ENCODE measurements at regions not wholly inside any gene's neighbourhood (a gene's known extent, or its start where the extent isn't known, plus 50 kb on each side); places are given as distances from the start of the nearest gene placed in this dataset.
A peak's percentile ranks its signal among the peaks of the same experiment; 100 is the strongest.

DNA sequence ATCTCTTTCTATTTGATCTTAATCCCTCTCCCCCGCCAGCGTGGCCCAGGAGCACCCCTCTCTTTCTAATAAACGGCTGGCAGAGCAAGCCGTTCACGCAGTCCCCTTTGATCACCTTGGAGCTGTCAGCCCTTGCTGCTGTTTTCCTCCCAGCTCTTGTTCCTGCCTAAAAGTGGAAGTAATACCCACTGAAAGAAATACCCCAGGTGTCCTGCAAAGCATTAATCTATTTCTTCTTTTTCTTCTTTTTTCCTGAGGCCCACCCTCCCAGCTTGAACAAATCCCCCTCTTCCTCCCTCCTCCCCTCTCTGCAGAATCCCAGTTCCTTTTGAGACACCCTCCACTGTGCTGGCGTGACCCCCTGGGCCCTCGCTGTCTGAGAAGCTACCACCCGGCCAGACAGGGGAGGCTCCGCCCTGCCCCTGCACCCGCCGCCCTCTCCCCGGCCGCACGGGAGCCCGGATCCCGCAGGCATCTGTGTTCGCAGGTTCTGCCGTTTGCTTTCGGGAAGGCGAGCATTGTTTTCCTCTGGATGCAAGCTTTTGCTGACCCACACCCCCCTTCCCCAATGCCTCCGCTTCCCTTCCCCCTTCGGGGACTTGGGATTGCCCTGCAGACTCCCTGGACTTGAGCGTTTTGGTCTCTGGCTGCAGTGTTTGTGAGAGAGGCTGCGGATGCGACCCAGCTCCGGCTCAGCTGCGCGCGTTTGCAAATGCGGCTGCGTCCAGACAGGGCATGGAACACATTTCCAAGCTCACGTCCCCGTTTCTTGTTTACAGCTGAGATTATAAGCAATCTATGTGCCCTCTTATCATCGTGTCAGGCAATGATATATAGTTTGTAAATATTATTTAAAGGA lies 631.5 kb downstream of the NYAP2 start:
- peak; percentile 80 for DNase-seq (ENCODE audit: low spot score)

DNA sequence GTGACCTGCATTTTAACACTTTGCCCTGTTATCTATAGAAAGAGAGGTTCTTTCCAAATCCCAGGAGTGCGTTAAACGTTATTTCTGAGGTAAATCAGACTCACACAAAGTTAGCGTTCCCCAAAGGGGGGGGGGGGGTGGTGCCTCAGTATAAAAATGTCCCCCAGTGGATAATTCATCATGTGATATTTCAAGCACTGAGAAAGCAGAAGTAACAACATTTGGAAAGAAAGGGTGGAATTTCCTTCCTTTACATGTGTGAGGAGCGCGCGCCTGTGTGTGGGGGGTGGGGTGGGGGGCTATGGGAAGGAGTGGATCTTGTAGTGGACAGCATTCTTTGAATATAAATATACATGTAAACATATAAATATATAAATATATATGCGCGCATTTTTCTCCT lies 630.9 kb downstream of the NYAP2 start:
- no peak for DNase-seq (ENCODE audit: low spot score)

DNA sequence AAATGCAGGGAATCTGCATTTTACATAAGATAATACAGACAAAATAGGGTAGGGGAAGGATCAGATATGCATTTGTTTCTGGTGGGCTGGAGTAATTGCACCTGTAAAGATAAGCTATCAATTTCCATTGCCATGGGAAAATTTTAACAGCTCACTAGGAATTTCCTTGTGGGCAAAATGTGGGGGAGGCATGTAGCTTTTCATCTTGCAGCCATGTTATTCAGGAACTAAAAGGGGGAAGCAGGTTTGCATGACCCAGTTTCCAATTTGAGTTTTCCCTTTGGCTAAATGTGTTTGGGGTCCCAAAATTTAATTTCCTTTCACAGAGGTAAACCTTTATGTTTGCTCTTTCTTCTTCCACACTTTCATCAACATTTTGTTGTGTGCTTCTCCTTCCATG lies 624.4 kb downstream of the NYAP2 start:
- DNase-seq (ENCODE audit: low spot score) = no peak

DNA sequence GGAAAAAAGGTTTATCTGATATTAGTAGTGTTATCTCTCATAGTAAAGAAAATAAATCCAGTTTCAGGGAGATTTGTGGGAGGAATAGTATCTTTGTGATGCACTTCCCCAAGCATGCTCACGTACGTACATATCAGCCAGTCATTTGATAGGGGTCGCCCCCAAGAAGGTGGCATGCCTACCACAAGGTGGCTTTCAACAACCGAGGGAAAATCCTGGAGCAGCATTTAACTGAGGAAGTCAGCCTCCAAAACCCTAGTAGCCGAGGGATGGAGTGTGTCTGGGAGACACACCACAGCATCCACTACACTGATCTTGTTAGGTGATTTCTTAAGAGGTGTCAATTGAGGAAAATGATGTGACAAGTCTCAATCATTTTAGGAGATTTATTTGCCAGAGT lies 623.9 kb downstream of the NYAP2 start:
- no peak for DNase-seq (ENCODE audit: low spot score)

GRCh38 chr2:226020956-226021355 lies 621.4 kb downstream of the NYAP2 start:
- DNase-seq (ENCODE audit: low spot score) = no peak

DNA sequence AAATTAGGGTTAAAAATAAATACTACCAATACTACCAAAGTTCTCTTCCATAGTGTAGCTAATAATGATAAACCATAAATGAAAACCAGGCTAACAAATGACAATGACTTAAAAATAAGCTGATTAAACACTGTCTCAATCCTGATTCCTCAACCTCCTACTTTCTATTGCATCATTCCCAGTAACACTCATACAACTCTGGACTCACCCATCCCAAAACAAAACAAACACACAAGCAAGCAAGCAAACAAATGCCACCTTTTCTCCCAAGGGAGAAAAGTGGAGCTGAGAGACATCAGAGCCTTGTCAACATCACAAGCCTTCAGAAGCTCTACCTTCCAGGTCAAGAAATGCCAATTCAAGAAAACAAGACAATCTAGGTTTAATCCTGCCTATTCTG lies 620.7 kb downstream of the NYAP2 start:
- no peak for DNase-seq (ENCODE audit: low spot score)

DNA sequence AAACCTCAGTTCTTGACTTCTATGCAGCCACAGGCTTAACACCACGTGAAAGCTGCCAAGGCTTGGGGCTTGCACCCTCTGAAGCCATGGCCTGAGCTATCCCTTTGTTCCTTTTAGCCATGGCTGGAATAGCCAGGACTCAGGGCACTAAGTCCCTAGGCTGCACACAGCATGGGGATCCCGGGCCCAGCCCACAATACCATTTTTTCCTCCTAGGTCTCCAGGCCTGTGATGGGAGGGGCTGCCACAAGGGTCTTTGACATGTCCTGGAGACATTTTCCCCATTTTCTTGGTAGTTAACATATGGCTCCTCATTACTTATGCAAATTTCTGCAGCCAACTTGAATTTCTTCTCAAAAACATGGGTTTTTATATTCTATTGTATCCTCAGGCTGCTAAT lies 619.1 kb downstream of the NYAP2 start:
- no peak for DNase-seq (ENCODE audit: low spot score)

DNA sequence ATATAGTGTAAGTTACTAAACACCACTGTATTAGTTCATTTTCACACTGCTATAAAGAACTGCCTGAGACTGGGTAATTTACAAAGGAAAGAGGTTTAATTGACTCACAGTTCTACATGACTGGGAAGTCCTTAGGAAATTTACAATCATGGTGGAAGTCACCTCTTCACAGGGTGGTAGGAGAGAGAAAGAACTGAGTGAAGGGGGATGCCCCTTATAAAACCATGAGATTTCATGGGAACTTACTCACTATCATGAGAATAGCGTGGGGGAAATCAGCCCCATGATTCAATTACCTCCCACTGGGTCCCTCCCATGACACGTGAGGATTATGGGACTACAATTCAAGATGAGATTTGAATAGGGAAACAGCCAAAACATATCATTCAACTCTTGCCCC lies 618.0 kb downstream of the NYAP2 start:
- DNase-seq (ENCODE audit: low spot score) = no peak

DNA sequence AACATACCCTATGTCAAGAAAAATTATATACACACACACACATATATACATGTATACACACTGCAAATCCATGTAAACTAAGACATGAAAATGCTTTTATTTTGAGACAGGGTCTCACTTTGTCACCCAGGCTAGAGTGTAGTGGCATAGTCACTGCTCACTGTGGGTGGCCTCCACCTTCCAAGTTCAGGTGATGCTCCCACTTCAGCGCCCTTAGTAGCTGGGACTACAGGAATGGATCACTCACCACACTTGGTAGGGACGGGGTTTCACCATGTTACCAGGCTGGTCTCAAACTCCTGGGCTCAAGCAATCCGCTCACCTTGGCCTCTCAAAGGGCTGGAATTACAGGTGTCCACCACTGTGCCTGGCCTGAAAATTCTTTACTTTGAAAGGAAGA lies 617.6 kb downstream of the NYAP2 start:
- DNase-seq (ENCODE audit: low spot score) = no peak

- DNase-seq (ENCODE audit: low spot score) = no peak
Measured at GRCh38 chr2:226011716-226012450, 612.4 kb downstream of the NYAP2 start.

- peak; percentile 33 for DNase-seq (ENCODE audit: low spot score)
Measured at GRCh38 chr2:226002438-226002837, 602.9 kb downstream of the NYAP2 start.

DNA sequence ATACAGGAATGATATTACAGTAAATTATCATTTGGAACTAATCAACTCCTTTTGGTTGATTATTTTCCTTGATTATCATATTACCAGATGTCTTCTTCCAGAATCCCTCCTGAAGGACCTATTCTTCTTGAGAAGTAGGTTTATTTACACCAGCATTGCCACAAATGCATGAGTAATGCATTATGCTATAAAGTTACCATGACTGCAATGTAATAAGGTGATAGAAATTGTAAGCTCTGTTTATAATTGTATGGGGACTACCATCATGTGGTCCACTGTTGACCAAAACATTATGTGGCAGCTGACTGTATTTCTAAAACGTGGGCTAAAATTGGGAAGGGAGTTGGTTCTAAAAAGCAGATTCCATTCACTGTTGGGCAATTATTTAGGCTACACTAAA lies 602.2 kb downstream of the NYAP2 start:
- DNase-seq (ENCODE audit: low spot score) = no peak

- DNase-seq (ENCODE audit: low spot score) = no peak
Measured at GRCh38 chr2:225999692-226000091, 600.2 kb downstream of the NYAP2 start.

- DNase-seq (ENCODE audit: low spot score) = no peak
Measured at GRCh38 chr2:225998653-225999052, 599.1 kb downstream of the NYAP2 start.

GRCh38 chr2:225998116-225998515 lies 598.6 kb downstream of the NYAP2 start:
- DNase-seq (ENCODE audit: low spot score) = no peak

GRCh38 chr2:225996462-225996828 lies 596.9 kb downstream of the NYAP2 start:
- no peak for DNase-seq (ENCODE audit: low spot score)

DNA sequence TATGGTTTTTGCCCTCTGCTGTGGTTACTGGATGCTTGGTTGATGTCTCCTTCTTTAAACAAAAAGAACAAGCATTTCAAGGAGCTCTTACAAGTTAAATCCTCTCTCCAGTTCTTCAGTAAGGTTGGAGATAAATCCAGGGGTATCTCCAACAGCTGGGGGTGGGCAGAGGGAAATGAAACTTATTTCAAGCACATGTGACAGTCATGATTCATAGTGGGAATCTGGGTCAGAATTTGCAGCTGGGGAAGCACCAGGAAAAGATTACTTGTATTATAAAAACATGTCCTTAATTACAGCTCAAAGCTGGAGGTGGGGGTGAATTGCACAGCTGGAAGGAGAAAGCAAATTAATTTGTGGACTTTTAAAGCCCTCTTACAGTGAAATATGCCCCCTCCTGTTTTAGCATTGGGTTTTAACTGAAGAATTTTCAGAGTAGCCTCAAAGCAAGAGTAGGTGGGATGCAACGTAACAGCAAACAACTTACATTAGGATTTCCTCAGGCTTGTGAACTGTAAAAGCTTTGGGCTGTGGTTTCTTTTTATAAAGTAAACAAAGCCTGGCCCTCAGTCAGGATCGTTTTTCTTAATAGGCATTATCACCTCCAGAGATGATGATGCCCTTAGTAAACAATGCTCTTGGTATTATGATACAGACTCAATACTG lies 596.4 kb downstream of the NYAP2 start:
- DNase-seq (ENCODE audit: low spot score) = no peak

- DNase-seq (ENCODE audit: low spot score) = no peak
Measured at GRCh38 chr2:225994748-225995405, 595.4 kb downstream of the NYAP2 start.

DNA sequence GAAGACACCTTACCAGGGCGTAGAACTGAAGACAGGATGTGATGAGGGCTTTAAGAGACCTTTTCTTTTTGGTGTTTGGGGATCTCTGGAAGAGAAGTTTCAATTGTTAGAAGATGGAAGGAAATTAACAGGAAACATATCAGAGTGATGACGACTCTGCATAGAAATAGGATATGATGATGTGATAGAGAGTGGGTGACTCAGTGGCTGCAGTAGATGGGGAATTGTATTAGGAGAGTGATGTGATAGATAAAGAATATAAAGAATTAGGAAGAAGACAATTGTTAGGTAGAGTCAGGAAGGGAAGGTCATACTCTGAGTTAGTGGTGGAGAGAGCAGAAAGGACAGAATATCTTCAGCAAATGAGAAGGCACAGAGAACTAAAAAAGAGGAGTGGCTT lies 593.9 kb downstream of the NYAP2 start:
- no peak for DNase-seq (ENCODE audit: low spot score)

GRCh38 chr2:225989809-225990208 lies 590.3 kb downstream of the NYAP2 start:
- no peak for DNase-seq (ENCODE audit: low spot score)

DNA sequence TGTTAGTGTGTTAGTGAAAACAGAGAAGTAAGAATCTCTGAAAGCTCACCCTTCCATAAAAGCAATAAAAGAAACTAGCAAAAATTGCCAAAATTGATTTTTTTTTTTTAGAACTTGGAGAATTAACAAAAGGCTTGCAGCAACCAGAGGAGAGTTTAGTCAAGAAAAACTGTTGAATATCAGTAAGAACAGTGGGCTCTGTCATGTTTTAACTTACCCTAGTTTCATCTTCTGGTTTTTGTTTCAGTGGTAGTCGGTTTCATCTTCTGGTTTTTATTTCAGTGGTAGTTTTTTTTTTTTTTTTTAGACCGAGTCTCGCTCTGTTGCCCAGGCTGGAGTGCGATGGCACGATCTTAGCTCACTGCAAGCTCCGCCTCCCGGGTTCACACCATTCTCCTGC lies 580.9 kb downstream of the NYAP2 start:
- DNase-seq (ENCODE audit: low spot score) = no peak

- no peak for DNase-seq (ENCODE audit: low spot score)
Measured at GRCh38 chr2:225971433-225971832, 571.9 kb downstream of the NYAP2 start.

- DNase-seq (ENCODE audit: low spot score) = no peak
Measured at GRCh38 chr2:225948903-225949302, 549.4 kb downstream of the NYAP2 start.

Measured in GM03348 (cell line).